NCI-H345 (cell line): ENCODE measurements at regions not wholly inside any gene's neighbourhood (a gene's known extent, or its start where the extent isn't known, plus 50 kb on each side); places are given as distances from the start of the nearest gene placed in this dataset.
A peak's percentile ranks its signal among the peaks of the same experiment; 100 is the strongest.

Experiments used
- DNase-seq: peaks from one replicate; lab custom pipeline; 2025; lab: John Stamatoyannopoulos, UW

DNA sequence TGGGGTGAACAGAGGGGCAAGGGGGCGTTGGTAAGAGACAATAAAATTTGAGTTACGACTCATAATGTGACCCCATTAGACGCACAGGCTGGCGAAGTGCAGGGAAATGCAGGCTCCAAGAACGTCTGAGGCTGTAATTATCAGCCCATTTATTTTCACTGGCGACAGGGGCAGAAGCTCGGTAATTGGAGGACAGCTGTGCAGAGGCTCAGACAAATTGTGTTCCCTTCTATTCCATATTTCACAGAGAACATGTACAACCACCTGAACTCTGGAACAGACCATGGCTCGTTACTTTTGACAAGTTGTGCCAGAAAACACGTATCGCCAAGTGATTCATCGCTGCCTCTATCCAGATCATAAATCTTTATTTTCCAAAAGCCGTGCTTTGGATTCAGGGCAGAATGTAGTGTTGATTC lies 137.3 kb upstream of the FRMD4A start:
- no peak for DNase-seq

DNA sequence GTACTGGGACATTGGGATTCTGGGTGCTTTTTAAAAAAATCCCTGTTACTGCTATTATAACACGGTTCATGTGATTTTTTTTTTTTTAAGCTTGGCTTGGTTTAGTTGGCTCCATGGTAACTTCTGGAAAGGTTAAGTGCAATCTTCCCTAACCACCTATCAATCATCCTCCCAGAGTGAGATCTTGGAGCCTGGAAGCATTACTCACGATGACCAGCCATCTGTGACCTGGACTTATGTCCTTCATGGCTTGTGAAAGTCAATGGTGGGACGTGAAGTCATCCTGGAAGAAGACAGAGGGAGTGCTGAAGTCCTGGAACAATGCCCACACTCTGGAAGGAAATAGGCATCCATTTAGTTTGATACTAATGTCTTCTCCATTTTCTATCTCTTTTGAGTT lies 135.5 kb upstream of the FRMD4A start:
- no peak for DNase-seq

DNA sequence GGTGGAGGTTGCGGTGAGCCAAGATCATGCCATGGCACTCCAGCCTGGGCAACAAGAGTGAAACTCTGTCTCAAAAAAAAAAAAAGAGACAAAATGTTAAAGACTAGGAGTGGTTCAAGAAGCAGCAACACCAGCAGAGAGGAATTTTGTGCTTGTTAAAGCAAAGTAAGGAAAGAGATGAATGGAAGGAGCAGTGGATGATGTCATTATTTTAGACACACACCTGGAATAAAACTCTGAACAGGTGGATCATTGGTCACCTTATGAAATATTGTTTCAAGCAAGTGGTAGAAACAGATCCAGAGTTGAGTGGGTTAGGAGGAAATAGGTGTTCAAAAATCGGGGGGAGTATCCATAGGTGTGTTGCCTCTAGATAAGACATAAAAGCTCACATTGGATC lies 129.7 kb upstream of the FRMD4A start:
- no peak for DNase-seq

DNA sequence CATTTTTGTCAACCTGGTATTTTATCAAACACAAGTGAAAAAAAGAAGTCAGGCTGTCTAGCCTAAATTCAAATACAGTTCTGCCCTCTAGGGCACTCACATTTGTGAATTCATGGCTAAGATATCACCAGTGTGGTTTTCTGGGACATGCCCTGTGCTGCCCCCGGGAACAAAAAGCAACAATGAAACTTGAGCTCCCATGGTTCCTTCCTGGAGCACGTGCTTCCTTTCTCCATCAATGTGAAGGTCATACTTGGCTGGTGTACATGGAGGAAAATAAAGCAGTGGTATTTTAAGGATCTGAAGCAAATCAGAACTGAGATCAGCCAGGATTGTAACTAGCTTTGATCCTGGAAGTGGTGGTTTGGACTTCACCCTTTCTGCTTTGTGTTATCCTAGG lies 128.9 kb upstream of the FRMD4A start:
- DNase-seq = no peak

DNA sequence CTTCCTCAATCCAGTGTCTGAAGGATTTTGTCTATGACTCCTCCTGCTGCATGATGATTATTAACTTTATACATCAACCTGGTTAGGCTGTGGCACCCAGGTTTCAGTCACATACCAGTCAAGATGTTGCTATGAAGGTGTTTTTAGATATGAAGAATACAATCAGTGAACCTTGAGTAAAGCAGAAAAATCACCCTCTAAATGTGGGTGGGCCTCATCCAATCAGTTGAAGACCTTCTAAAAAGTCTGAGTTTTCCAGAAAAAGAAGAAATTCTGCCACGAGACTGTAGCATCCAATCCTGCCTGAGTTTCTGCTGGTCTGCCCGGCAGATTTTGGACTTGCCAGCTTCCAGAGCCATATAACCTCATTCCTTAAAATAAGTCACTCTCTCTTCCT lies 126.1 kb upstream of the FRMD4A start:
- no peak for DNase-seq

DNA sequence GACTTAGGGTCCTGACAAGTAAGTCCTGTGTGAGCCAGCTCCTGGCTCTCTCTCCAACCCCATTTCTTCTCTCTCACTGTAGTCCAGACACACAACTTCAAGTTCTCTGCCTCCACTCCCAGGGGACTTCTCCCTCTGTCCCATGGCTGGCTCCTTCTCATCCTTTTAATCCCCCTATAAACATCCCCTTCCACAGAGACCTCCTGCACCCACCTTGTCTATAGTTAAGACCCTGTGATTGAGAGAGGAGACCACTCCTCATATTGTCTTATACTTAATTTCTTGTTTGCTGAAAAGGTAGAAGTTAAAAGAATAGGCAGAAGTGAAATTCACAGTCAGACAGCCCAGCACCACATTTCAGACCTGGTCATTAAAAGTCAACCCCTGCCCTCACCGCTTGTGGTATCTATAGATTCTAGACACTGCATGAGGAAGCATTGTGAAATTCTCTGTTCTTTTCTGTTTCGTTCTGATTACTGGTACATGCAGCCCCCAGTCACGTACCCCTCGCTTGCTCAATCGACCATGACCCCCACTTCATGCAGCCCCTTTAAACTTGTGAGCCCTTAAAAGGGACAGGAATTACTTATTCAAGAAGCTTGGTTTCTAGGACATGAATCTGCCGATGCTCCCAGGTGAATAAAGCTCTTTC lies 125.6 kb upstream of the FRMD4A start:
- no peak for DNase-seq

DNA sequence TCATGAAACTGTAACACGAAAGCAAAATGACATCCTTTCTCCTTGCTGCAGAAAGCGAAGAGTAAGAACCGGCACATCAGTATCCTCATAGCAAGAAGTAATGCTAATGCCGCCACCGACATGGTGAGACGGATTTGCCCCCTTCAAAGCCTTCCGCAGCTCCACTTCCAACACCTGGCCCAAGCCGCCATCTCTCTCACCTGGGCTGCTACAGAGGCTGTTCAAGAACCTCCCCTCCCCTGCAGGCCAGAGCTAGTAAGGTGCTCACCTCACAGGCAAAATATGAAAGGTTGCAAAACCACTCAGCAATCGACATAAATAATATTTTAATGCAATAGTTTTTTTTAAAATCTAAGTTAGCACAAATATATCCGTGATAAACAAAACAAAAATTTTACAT lies 123.9 kb upstream of the FRMD4A start:
- DNase-seq = no peak

DNA sequence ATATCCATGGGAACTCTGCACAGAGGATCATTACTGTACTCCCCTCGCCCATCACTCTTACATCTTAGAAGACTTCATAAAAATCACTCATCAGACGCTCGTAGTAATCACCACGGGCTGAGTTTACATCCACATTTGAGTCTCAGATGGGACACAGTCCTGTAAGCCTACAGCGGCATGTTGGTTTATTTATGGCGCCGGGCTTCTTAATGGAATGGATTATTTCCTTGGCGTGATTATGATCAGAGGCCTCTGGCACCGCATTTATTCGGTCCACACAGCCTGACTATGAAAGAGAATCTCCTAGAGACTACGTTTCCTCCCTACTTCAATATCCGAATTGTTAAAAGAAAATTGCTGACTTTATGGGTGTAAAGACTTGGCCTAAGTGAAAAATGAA lies 123.5 kb upstream of the FRMD4A start:
- no peak for DNase-seq

DNA sequence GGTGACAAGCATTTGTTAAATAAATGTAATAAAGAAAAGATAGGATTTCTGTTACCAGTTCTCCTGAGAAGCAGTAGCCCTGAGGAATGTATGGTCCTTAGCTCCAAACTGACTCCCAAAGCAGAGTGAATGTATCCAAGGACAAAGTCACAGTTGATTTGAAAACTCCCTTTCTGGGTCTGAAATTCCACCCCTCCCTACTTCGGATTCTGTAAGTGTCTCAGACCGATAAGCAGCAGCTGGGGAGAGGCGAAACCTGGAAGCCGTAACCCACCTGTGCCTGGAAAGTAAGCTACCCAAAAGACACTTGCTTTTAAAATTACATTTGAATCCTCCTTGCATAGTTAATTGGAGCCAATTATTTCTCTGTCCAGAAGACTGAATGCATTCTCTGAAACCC lies 122.9 kb upstream of the FRMD4A start:
- no peak for DNase-seq

DNA sequence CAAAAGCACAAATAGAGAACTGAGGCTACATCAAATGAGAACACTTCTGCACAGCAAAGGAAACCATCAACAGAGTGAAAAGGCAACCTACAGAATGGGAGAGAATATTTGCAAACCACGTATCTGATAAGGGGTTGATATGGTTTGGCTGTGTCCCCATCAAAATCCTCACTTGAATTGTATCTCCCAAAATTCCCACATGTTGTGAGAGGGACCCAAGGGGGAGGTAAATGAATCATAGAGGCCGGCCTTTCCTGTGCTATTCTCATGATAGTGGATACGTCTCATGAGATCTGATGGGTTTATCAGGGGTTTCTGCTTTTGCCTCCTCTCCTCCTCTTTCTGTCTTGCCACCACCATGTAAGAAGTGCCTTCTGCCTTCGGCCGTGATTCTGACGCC lies 120.6 kb upstream of the FRMD4A start:
- DNase-seq = no peak

DNA sequence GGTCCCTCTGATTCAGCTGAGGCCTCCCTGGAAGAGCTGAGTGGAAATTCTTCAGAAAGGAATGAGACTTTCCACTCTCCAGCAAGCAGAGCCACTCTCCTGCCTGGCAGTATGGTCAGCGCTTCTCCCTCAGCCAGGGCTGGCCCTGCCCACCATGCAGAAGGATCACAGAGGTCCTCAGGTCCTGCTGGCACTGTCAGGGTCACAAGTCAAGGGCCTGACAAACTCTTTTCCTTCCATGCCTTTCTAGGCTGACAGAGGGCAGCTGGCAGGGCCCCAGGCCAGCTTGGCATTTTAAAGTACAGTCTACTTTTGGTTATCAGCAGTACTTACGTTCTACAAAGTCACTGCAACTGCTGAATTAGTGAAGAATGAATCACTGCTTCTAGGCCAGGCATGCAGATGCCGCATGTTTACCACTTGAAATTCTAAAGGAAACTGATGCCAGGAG lies 119.3 kb upstream of the FRMD4A start:
- DNase-seq = no peak

DNA sequence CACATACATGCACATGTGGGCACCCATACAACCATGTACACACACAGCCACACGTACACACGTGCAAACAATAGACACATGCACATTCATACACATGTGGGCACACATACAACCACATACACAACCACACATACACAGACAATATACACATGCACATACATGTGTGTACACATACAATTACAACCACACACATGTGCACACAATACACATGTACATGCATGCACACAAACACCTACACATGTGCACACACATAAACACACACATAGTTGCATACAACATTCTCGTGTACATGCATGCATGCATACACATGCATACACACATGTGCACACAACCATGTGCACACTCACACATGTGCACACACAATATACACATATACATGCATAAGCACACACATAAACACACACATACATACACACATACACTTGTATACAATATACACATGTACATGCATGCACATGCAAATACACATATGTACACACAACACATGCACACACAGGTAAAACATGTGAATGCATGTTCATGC lies 118.6 kb upstream of the FRMD4A start:
- no peak for DNase-seq

DNA sequence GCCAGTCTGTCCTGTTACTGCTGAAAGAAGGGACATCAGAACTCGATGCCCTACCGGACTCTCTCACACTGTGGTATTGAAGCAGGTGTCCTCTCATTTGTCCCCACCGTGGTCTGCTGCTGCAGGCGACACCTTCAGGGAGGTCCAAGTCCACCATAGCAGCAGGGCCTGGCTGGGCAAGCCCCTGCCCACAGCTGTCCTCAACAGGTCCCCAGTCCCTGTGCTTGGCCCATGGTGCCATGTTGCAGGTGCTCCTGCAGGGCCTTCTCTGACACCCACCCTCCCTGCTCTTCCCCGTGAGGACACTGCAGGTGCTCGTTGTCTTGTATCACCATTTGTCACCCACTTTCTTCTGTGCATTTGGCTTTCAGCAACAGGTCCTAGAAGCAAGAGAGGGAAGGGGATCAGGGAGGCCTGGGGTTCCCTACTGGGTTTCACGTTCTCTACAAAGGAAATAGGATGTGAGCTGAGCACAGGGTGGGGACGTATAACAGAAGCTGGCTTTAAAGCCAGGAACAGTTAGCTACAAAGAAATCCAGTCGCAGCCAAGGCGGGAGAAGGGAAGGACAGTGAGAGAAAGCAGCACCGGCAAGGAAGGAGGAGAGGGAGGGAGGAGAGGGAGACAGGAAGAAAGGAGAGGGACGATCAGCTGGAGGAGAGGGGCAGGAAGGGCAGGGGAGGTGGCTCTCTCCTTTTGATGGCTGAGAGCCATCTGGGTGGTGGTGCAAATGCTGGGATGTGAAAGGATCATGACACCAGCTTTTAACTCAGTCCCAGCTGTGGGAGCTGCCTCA lies 117.7 kb upstream of the FRMD4A start:
- DNase-seq = no peak

DNA sequence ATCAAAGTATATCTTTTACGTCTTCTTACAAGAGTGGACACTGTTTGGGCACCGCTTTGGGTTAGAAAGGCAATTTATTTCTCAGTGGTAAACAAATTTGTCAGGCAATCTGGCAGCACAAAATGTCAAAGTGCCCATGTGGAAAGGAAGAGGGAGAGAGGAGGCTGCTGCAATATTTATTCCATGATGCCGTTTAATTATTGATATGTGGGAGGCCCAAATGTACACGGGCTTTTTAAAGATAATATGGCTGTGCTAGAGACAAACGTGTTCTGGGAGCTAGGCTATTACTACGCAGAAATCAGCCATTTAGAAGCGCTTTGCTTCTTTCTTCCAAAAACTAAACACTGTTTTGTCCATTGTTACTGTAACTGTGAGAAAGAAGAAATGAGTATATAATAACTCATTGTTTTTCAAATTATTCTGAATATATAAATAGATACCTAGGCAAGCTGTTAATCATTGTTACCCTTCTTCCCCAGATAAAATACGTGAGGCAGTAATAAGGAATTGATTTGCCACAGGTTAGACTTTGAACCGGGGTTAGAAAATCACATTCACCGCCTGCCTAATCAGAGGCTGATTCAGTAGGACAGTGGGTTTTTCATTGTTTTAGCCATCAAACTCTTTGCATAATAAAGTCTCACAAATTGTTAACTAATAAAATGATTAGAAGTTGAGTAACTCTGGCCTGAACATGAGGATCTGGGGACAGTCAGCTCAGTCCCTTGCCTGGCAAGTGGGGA lies 116.5 kb upstream of the FRMD4A start:
- no peak for DNase-seq

DNA sequence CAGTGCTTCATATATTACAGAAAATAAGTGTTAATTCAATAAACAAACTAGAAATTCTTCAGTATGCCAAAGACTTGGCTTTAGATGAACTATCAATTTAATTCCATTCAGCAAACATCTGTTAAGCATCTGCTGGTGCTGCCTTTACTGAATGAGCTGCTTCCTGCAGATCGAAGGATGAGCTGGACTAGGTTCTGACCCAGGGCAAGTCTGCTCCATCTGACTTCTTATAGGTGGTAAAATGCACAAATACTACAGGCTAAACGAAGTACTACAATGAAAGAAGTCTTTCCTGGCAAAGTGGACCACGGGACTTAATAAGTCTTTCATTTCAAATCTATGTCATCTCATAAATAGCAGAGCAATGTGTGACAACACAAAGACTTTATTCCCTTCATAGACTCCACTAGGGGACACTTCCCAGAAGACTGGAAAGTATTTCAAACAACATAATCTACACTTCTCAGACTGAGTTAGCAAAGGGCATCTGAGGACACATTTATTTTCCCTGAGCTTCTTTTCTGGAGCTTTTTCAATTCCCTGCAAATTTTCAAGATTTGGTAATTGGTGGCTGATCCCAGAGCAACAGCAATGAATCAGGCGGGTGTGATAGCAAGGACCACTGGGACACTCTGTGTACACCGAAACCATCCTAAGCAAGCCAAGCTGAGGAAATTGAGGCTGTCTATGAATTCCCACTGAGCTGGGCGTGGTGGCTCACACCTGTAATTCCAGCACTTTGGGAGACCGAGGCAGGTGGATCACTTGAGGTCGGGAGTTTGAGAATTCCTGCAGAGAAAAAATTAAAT lies 108.9 kb upstream of the FRMD4A start:
- no peak for DNase-seq

DNA sequence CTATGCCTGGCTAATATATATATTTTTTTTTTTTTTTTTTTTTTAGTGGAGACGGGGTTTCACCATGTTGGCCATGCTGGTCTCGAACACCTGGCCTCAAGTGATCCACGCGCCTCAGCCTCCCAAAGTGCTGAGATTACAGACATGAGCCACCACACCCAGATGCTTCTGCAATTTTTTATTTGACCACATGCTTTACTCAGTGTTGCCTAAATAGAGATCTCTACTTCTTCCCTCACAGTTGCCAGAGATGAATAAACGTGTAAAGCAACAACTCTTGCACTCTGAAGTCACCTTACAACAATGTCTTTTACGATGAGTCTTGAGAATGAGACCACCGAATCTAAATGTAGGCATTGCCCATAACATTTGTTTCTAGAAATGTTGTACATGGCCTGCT lies 107.9 kb upstream of the FRMD4A start:
- DNase-seq = no peak

DNA sequence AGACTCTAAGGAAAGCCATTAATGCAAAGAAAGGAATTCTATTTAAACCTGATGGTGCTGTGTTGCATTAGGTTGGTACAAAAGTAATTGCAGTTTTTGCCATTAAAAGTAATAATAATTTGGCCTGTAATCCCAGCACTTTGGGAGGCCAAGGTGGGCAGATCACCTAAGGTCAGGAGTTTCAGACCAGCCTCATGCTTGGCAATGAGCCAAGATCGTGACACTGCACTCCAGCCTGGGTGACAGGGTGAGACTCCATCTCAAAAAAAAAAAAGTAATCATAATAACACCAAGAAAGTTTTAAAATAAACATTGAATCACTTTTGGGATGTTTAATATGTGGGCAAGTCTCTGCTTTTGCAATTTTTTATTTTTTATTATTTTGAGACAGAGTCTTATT lies 107.3 kb upstream of the FRMD4A start:
- no peak for DNase-seq

DNA sequence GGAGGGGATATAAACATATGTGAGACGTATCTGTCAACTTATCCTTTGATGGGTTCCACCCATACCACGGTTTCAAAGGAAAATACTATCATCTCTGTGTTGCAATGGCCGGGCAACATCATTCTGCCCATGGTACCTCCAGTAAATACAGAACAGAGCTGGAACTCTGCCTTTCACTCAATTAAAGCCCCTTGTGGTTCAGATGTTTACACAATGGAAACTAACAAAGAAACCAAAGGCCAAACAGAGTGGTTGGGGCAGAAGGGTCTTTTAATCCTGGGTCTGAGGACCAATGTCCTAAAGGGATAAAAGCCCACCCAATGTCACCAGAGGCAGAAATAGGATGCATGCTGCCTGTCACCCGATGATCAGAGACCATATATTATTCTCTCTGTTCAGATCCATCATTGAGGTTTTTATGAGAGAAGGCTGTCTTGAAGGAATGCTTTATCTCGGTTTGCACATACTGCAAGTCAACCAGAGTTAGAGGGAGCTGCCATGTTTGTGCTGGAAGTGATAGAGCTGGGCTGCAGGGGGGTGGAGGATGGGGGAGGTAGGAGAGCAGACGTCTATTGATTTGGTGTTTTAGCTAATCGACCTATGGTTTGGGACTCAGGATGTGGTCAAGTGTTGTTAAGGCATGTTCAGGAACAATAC lies 105.4 kb upstream of the FRMD4A start:
- DNase-seq = no peak

DNA sequence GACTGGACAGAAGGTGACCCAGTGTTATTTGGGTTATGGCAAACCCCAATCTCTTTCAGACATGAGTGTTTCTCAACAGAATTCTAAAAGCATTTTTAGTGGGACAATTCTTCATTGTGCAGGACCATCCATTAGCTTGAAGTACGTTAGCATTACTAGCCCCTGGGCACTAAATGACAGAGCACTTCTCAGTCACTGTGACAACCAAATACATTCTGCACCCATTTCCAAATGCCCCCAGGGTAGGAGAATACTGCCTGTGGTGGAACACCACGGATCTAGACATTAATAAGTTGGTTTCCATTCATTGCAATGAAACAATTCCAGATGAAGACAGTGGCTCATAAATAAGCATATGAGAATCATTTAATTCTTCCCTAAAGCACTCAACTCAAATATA lies 102.4 kb upstream of the FRMD4A start:
- peak; percentile 3 for DNase-seq

DNA sequence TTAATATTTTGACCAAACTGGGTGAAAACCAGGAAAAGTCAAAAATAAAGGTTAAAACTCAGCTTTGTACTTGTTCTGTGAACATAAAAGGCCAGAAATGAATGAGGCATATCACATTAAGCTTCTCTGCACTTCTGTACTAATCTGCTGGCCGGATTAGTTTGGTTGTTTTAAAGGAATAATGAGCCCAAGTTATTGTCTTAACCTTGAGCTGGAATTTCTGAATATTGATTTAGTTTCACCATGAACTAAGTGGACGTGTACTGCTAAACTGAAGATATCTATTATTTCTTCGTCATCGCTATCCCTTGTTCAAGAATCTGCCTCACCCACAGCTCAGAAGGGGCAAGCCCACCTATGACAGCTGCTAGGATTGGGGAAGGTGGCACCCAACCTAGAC lies 101.1 kb upstream of the FRMD4A start:
- DNase-seq = no peak

DNA sequence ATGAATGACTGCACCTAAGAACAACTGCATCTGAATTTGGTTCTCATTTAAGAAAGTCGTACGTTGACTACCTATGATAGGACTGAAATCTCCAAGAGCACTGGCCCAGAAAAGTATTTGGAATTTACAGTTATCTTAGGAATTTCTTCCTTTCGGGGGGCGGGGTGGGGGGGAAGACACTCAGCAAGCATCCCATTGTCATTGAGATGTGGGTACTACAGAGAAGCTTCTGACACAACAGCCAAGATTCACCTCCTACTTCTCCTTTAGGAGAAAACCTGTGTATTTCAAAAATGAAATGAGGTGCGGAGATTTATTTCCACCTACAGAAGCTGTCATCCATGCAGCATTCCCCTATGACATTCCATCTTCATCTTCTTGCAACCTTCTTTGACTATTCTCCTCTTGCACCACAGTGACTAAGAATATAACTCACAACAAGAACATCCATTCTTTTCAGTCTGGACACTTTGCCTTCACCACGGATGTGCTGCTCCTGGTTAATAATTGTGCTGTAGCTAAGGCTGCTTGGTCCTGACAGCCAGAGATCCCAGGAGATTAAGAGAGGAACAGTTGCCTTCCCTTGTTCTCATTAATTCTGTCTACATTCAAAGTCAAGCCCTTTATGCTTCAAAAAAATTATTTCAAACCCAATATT lies 98.4 kb upstream of the FRMD4A start:
- no peak for DNase-seq
